ENCODE measurements at regions not wholly inside any gene's neighbourhood (a gene's known extent, or its start where the extent isn't known, plus 50 kb on each side); places are given as distances from the start of the nearest gene placed in this dataset.

- TF ChIP-seq CTCF (IDR thresholded peaks at IDR 0.05) (no peak), POLR2AphosphoS5 (IDR thresholded peaks at IDR 0.05; ENCODE audit: low read depth, low read length) (no peak), USF2 (IDR thresholded peaks at IDR 0.05; ENCODE audit: borderline replicate concordance, low read depth, low read length) (no peak), EP300 (IDR thresholded peaks at IDR 0.05; ENCODE audit: borderline replicate concordance in 1 of 2, low read depth in 1 of 2, low read length in 1 of 2) (no peak), PBX3 (IDR thresholded peaks at IDR 0.05) (no peak), TEAD4 (IDR thresholded peaks at IDR 0.05; ENCODE audit: borderline replicate concordance, insufficient read depth) (no peak), FOXM1 (IDR thresholded peaks at IDR 0.05; ENCODE audit: low read depth) (no peak)
Measured at GRCh38 chr18:47403317-47403716, 151.9 kb upstream of the SKOR2 start.

All from SK-N-SH (cell line).